HG03432 (cell line): ENCODE measurements at regions not wholly inside any gene's neighbourhood (a gene's known extent, or its start where the extent isn't known, plus 50 kb on each side); places are given as distances from the start of the nearest gene placed in this dataset.

Experiments used
- ATAC-seq: cut with Tn5 transposase; IDR thresholded peaks from one replicate; pipeline ENCODE4 v1.9.1; 2021; ENCODE audit warnings: mild to moderate bottlenecking, moderate library complexity; ENCODE audit not compliant: unreplicated experiment

DNA sequence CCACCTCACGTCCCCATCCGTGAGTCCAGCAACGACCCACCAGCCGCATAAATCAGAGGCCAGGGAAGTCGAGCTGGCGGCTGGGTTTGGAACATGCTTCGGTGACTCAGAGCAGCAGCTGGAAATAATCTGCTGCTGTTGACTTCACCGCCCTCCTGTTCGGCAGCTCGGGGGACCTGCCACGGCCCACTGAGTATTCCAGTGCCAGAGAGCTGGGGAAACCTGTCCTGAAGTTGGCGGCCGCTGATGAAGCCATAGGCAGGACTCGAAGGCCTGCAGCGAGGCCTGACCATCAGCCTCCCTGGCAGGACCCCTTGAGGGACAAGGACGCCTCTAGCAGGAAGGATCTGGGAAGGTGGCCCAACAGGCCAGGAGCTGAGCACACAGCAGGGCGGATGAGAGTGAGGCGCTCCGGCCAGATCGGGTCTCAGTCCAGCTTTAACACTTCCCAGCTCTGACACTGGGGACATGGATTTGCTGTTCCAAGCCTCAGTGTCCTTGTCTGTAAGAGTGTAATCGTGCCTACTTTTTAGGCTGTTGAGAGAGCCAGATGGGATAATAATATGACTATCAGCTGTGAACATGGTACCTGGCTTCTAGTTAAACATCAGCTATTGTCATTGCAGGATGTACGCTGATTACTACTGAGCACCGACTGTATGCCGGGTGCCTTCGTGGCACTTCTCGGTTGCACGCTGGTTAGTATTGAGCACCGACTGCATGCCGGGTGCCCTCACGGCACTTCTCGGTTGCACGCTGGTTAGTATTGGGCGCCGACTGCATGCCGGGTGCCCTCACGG lies 50.4 kb upstream of the CIBAR2 start:
- ATAC-seq: no peak

DNA sequence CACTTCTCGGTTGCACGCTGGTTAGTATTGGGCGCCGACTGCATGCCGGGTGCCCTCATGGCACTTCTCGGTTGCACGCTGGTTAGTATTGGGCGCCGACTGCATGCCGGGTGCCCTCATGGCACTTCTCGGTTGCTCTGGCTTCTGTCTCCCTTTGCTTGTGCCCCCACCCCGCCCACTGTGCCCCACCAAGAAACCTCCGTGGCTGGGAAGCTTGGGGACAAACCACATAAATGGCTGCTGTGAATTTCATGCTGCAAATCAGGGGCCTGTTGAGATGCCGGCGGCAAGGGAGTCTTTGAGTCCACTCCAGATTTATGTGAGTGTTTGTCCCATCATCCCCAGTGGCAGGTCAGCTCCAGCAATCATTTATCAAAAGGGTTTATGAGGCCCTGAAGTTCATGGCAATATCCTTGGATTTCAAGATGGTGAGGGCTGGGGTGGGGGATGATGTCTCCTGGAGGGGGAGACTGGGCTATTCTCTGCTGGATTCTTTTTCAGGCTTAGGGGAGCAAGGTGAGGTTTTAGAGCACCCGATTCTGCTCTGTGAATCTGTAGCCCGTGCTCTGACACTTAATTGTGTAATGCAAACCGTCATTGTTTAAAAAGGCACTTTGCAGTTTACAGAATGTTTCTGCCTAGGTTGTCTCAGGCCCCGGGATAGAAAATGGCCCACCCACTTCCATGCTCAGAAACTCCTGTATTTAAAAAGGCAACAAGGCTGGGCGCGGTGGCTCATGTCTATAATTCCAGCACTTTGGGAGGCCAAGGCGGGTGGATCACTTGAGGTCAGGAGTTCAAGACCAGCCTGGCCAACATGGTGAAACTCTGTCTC lies 51.2 kb upstream of the CIBAR2 start:
- ATAC-seq: no peak

DNA sequence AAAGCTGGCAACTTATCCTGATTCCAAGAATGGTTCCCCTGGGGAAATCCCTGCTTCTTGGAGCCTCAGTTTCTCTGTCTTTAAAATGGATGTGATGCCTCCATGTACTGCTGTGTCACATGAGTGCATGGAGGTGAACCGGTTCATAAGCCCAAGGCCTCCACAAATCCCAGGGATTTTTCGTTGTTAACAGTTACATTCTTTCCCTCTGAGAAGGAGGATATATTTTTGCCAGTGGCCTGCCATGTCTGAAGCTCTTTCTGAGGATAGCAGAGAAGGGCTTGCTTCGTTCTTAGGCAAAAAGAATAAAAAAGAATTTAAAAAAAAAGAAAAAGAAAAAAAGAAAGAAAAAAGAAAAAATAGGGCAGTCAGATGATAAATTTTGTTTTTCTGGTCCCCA lies 52.2 kb upstream of the CIBAR2 start:
- no peak for ATAC-seq

DNA sequence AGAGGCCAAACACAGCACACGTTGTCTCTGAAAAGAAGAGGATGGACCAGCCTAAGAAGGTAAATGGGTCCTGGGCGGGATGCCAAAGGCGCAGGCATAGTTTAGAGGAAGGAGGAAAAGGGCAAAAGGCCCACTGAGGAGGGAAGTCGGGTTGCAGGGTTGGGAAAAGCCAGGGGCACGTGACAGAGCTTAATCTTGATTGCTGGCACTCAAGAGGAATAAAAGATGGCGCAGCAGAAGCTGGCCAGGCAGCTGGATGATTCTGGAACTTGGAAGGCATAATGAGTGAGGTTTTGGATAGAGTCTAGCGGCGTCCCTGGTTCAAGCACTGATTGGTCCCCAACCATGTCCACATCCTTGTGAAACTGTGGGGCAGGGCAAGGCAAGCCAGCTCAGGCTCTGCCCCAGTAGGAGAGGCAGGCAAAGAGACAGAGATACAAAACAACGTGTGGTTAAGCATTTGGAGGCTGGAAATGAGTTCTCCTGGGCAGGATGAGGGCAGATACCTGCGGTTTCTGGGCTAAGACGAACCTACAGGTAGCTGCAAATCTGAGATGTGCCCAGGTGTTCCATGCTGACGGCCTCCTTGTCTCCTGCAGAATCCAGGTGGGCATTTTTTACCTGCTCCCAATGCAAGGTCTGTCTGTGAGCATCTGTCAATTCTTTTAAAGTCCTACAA lies 52.7 kb upstream of the CIBAR2 start:
- ATAC-seq: no peak

DNA sequence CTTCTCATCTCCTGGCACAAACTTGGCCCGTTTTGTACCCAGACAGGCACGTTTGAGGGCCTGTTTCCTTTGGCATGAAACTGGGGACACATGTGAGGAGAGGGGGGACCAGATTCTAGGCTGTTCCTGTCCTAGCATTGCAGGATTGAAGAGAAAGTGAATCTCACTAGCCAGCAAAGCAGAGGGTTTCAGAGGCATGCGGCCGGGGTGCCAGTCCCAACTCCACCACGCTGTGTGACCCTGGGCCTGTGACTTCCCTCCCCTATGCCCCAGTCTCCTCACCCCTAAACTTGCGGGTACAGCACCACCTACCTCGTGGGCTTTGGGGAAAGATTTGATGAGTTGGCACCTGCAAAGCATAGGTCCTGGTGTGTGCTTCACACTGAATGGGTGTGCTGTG lies 53.5 kb upstream of the CIBAR2 start:
- no peak for ATAC-seq

DNA sequence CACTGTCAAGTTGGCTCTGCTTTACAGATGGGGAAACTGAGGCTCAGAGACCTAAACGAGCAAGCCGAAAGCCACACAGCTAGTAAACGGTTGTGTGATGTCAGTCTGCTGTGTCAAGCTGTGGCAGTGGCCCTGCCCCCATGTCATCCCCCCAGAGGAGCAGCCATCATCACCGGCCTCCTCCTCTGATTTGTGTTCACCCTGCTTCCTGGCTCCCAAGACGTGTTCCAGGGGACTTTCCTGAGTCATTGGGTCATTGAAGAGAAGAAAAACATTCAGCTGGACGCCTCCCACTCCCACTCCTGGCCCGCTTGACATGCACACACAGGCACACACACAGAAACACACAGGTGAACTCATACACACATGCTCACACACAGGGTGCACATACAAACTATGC lies 54.0 kb upstream of the CIBAR2 start:
- no peak for ATAC-seq

DNA sequence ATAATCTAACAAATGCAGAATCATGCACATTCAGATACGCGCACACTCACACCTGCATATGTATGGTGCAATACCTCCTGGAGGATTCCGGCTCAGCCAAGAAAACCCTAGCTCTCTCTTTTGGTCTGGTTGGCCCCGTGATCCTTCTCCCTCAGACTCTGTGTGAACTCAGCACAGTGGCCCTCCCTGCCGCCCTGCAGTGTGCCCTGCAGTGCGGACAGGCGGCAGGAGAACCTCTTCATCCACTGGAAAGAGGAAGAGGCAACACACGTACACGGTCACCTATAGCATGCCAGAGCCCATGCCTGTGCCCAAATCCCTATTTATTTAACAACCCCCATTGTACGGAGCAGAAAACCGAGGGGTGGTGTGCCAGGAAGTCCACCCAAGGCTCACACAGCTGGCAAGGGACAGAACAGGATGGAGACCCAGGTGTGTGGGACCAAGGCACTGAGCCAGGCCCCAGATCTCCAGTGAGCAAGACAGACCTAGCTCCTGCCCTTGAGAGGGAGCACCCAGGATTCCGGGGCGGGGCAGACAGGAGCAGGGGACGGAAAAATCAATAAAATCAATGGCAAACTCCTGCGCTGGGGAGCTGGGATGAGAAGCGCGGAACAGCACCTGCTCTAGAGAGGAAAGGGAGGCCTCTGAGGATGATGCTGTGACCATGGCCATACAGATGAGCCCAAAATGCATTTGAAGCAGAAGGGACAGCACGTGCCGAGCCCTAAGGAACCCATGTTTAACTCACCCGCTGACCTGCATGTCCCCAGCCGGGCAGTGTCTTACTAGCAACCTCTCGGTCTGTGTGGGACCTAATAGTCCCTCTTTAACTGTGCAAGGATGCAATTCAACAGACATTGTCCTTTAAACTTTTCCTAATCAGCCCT lies 54.7 kb upstream of the CIBAR2 start:
- ATAC-seq: no peak

DNA sequence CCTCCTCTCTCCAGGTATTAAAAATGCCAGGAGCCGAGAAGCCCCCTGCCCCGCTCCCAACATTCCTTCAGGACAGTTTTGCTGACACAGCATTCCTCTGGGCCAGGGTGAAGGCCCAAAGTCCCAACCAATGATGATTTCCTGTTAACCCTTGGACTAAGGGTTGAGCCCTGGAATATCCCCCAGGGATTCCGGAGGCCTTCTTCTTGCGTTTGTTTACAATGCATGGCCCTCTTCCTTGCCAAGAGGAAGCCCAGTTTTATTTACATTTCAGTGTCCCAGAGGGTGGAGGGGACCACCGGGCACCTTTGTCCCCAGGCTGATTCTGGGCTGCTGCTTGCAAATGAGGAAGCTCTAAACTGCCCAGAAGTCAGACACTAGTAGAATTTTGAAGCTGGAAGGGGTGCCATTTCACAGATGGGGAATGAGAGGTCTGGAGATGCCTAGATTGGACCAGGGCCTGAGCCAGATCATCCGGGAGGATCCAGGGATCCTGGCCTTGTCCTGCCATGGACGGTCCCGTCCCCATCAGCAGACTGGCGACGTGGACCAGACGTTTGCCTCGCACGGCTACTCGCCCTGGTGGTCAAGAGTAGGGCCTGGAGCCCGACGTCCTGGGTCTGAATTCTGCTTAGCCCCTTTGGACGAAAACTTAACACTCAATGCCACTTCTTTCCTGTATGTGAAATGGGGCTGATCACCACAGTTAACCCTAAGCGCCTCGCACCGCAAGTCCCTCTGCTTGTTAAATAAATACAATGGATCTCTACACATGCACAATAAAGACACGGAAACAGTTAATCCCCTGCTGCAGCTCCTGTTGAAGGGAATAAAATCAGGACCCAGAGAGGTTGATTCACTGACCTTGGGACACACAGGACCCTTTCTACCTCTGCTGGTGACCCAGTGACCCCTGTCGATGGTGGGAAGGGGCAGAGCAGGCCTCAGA lies 55.6 kb upstream of the CIBAR2 start:
- ATAC-seq: no peak

DNA sequence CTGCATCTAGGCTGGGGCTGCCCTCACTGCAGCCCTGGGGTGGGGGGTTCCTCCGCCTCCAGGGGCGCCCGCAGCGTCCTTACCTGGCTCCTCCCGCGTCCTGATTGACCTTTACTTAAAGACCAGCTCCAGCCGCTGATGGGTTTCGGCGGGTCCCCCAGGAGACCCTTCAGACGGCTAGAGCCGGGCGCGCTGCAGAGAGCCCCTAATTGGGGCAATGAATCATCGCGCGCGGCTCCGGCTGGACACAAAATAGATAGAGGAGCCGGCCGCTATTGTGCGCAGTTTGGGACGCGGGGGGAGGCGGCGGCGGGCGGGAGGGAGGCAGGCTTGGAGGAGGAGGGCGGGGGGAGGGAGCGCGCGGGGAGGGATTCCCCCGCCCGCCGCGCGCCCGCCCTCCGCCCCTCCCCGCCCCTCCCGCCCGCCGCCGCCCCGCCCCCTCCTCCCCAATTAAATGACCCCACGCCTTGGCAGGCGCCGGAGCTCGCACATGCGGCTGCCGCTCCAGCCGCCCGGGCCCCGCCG lies 56.5 kb upstream of the CIBAR2 start:
- ATAC-seq: no peak

DNA sequence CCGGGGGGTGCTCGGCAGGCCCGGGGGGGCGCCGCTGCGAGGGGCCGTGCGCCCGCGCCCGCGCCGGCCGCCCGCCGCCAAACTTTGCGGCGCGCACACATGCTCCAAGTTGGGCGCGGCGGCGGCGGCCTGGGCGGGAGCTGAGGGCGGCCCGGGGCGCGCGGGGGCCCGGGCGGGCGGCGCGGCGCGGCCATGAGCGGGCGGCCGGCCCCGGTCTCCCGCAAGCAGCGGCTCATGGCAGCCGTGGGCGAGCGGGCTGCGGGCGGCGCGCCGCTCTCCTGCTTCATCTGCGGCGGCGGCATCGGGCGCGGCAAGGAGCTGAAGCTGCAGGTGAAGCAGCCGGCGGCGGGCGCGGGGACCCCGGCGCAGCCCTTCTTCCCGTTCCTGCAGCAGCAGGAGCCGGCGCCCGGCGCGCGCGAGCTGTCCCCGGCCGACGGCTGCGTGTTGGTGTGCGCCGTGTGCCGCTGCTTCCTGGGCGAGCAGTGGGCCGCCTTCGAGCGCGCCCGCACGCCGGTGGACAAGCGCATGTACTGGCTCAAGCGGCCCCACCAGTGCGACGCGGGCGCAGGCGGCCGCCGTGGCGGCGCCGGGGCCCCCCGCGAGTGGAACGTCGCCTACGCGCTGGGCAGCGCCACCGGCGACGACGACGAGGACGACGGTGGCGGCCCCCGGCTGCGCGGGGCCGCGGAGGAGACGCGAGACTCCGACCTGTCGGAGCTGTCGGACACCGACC lies 57.2 kb upstream of the CIBAR2 start:
- ATAC-seq: no peak

DNA sequence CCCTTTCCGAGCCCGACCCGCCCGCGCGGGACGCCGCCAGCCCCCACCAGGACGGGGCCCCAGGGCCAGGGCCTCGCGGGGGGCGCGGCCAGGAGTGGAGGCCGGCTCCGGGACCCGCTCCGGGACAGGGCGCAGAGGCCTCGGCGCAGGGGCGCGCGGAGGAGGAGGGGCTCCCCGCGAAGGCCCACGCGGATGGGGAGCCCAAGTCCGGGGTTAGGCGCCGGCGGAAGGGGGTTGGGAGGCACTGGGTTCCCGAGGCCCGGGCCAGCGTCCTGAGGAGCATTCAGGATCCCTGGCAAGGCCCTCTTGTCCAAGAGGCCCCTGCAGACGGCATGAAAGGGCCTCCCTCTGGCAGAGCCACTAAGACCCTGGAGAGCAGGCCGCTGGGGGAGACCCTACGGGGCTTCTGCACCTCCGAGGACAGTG lies 57.8 kb upstream of the CIBAR2 start:
- ATAC-seq: no peak

DNA sequence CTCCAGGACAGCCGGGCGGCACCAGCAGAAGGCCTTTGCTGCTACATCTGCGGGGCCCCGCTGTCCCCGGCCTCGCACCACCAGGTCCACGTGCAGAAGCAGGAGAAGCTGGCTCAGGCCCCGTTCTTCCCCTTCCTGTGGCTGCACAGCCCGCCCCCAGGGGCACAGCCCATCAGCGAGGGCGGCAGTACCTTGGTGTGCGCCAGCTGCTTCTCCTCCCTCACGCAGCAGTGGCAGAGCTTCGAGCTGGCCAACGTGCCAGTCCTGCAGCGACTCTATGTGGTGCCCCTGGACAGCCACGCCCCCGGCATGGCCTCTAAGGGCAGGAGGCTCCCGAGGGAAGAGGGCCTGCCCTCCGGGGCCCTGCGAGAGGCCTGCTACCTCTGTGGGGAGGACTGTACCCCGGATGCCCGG lies 58.3 kb upstream of the CIBAR2 start:
- no peak for ATAC-seq

DNA sequence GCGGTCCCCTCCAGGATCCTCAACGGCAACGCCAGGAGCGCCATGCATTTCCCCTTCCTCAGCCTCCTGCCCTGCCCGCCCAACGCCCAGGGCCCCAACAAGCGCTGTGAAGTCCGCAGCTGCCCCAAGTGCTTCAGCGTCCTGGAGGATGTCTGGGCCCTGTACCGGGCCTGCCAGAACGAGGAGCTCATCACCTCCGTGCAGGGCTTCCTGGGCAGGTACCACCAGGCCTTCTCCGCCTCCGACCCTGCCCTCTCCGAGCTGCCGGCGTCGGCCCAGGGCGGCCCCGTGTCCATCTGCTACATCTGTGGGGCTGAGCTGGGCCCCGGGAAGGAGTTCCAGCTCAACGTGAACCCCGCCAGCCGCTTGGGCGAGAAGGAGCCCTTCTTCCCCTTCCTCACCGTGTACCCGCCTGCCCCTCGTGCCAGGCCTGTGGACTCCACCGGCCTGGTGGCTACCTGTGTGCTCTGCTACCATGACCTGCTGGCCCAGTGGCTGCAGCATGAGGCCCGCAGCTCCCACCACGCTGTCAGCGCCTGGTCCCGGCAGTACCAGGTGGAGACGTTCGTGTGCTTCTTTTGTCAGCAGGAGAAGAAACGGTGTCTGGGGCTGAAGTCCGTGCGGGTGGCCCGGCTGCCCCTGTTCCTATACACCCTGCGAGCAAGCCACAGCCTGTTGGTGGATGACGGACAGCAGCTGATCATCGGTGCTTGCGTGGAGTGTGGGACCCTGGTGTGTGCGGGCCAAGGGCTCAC lies 58.9 kb upstream of the CIBAR2 start:
- no peak for ATAC-seq

DNA sequence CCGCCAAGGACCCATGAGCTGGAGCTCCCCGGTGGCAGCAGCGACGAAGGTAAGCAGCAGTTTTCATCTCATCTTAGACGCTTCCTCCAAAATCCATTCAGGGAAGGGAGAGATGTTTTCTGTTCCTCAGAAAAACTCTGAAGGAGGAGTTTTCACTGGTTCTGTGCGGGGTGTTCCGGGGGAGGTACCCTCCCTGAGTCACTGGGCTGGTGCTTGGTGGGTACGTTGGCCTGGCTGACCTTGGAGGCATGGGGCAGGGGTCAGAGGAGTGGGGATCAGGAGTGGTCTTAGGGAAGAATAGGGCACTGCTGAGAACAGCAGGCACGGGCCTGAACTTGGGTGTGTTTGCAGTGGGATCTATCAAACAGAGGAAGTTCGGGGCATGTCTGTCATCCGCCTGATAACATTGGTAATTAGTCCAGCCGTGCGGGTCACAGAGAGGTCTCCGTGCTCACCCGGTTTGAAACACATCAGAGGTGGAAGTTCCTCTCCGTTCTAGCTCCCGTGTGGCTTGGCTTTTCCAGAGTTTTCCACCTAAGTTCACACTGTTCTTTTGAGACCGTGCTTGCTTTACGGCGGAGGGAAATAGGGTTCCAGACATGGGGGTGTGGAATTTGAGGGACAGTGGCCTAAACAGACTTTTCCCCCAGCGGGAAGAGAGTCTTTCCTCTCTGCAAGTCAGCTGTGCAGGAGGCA lies 59.6 kb upstream of the CIBAR2 start:
- no peak for ATAC-seq

DNA sequence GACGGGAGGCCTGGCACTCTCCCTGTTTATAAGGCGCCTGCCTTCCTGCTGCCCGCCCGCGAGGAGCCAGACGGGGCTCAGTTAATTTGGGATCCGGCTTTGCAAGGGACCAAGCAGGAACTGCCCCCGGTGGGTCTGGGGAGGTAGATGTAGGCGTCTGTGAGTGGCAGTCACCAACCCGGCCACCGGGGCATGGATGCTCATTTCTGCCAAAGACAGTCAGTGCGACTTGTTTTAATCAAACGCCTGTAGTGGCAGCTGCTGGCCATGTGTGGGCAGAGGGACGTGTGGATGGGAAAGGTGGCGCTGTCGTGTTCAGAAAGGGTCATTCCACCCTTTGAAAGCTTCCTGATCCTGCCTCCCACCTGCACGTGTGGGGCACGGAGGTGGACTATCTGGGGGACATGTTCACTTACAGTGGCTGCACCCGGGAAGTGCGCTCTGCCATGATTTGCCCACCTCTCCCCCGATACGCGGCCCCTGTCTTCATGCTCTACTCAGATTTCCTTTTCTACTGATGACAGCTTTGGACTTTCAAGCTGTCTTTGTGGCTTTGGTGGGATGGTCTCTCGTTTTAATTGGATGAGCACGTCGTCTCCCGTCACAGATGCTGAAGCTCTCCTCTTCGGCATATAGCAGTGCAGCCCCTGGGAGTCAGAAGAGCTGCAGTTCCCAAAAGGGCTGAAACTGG lies 60.3 kb upstream of the CIBAR2 start:
- no peak for ATAC-seq

DNA sequence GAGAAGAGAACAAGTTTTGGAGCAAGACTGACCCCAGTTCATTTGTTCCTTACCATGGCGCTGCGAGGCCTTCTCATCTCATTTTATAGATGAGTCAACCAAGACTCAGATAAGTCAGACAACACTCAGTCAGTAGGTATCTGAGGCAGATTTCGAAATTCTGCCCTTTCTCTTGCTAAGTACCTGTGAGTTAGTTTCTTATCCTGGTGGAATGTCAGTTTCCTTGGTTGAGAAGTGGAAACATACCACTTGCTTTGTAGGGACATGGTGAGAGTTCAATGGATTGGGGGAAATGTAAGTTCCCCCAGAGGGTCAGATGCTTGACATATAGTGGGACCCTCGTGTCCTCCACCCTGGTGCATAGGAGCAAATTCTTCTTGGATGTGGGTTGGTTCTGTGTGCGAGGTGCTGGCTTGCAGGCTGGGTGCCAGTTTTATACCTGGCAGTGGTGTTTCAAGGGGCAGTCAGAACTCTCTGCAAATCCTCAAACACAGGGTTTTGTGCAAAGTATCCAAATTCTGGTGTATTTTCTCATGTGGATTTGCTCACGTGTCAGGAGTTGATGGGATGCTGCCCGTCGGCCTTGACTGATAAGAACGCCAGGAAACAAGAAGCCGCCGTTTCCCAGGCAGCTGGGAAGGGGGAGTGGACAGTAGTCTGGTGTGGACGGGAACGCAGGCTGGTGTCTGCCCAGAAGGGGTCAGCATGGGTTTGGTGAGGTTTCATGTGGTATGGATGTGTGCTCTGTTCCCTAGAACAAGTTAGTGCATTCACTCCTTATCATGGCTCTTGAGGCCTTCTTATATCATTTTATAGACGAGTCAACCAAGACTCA lies 61.1 kb upstream of the CIBAR2 start:
- ATAC-seq: no peak
